LNCaP clone FGC (cell line): ENCODE measurements at regions not wholly inside any gene's neighbourhood (a gene's known extent, or its start where the extent isn't known, plus 50 kb on each side); places are given as distances from the start of the nearest gene placed in this dataset.

Experiments used
- DNase-seq: peaks from one replicate; pipeline ENCODE4 v3.0.0-alpha.2; 2011; ENCODE audit warnings: low read depth
- H3K4me3 ChIP-seq: 2 replicates; pipeline ENCODE4 v1.5.1; 2011; ENCODE audit warnings: mild to moderate bottlenecking, low read depth, low read length, control low read depth
- TF ChIP-seq, protein P1 (sequence below): IDR thresholded peaks from 2 replicates; pipeline ENCODE4 v1.5.1; 2012; ENCODE audit warnings: mild to moderate bottlenecking; ENCODE audit not compliant: control insufficient read depth, insufficient read depth; ENCODE audit errors: extremely low read depth

DNA sequence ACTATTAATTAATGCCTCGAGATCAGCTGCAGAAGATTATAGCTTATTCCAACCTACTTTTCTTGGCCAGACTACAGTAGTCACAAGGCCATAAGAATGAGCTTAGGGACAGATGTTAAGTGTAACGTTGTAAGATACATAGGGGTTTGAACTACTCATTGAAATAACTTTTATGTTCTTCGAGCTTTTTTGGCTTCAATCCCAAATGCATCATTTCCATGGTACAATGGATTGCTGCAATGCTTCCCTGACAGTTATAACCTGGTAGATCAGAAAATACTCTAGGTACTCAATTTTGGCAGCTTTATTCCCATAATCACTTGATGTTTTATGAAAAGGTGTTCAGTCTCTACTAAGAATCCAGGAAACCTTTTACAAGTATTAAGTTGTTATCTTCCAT is 2216.7 kb upstream of the PCDH20 start:
- TF ChIP-seq, protein P1, sequence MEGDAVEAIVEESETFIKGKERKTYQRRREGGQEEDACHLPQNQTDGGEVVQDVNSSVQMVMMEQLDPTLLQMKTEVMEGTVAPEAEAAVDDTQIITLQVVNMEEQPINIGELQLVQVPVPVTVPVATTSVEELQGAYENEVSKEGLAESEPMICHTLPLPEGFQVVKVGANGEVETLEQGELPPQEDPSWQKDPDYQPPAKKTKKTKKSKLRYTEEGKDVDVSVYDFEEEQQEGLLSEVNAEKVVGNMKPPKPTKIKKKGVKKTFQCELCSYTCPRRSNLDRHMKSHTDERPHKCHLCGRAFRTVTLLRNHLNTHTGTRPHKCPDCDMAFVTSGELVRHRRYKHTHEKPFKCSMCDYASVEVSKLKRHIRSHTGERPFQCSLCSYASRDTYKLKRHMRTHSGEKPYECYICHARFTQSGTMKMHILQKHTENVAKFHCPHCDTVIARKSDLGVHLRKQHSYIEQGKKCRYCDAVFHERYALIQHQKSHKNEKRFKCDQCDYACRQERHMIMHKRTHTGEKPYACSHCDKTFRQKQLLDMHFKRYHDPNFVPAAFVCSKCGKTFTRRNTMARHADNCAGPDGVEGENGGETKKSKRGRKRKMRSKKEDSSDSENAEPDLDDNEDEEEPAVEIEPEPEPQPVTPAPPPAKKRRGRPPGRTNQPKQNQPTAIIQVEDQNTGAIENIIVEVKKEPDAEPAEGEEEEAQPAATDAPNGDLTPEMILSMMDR, result no peak
- DNase-seq, result no peak
- no peak overlapping the region for H3K4me3 ChIP-seq

DNA sequence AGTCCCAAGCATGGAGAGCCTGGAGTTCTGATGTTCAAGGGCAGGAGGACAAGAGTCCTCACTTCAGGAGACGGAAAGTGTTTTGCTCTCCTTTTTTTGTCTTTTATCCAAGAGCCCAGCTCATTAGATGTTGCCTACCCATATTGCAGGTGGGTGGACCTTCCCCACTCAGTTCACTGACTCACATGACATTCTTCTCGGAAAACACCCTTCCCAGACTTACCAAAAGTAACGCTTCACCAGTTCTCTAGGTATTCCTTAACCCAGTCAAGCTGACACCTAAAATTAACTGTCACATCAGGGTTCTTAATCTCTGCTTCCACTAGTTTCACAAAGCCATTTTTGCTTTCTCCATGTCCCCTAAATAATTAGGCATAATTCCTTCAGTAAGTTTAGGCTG is 2215.4 kb upstream of the PCDH20 start:
- TF ChIP-seq, protein P1, result no peak
- DNase-seq, result no peak
- no peak overlapping the region for H3K4me3 ChIP-seq

DNA sequence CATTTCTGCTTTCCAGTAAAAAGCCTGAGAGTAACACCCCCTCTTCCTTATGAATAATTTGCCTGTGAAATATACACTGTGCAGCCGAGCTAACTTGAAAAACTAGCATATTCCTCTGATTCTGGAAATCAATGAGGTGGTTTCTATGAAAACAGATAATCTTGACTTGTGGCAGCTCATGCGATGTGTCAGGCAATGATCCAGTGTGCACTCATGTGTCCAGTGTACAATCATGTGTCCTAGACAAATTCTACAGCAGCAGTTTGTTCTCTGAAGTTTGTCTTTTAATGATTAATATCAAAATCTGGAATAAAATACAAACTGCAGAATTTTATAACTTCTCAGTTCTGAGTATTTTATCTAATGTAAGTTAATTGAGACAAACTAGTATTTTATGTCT is 2213.9 kb upstream of the PCDH20 start:
- TF ChIP-seq, protein P1, result no peak
- H3K4me3 ChIP-seq, result no peak overlapping the region
- peak; percentile 27 for DNase-seq

DNA sequence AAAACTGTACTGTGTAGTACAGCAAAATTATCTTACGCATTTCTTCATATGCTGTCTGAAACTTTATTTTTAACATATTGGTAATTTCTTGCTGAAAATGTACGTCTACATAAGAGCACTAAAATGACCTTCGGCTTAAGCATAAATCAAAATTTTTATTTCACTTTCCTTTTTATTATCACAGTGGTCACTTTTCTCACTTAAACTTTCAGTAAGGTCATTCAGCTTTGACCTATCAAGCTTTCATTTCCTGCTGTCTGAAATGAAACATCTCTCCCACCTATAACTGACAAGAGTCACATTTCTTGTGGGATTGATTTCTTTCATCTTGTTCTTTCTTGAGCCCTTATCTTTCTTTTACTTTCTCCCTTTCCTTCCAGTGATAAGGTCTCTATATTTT is 2212.7 kb upstream of the PCDH20 start:
- H3K4me3 ChIP-seq, result no peak overlapping the region
- no peak for DNase-seq
- TF ChIP-seq, protein P1, result no peak

DNA sequence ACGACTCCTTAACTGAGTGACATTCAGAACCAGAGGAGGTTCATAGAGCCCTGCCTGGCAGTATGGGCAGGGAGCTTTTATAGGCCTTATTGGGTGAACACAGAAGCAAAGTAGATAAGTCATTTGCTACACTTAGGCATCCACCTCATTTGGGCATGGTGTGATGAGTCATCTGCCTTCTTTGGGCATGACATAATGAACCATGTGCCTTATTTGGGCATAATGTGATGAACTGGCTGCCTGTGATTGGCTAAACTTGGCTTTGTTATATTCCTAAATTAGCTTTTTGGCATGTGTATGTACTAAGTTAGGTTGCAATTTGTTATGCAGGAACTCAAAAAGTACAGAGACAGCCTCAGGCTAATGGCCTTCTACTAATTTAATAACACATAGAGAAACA is 2210.2 kb upstream of the PCDH20 start:
- DNase-seq, result no peak
- TF ChIP-seq, protein P1, result no peak
- no peak overlapping the region for H3K4me3 ChIP-seq

DNA sequence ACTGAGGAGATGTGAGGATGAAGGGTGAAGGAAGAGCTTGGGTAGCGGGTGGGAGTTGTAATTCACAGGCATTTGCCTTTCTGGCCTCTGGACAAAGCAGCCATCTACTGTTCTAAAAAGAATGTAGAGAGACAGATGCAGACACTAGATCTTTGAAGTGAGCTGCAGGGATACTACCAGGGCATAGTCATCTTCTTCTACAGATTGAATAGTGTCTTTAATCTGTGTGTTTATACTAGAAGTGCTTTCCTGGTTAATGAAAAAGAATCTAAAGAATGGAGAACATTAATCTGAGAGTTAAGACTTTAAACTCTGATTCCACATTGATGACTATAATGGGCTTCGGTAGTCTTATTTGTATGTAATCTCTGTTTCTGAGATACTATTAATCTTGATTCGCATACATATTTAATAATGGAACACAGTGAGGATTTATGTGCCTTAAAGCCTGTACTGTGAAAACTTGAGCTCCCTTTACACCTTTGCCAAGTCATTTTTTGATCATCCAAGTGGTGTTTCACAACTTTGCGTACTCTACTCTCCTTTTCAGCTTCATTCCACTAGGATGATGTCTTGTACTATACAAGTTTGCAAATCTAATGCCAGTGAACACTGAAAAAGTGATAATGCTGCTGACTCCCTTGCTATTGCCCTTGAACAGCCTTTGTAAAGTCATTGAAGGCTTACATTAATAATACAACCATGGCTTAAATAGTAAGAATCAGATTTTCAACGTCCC is 2199.4 kb upstream of the PCDH20 start:
- H3K4me3 ChIP-seq, result no peak overlapping the region
- TF ChIP-seq, protein P1, result no peak
- no peak for DNase-seq

DNA sequence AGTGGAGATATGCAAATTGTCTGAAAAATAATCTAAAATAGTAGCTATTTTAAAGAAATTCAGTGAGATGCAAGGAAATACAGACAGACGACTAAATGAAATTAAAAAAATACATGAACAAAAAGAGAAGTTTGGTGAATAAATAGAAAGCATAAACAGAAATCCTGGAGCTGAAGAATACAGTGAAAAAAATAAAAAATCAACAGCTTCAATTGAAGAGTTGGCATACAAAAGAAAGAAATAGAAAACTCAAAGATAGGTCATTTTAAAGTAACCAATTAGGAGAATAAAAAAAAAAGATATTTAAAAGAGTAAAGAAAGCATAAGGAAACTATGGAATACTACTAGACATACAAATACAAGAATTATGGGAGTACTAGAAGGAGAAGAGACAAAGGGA is 2191.5 kb upstream of the PCDH20 start:
- no peak overlapping the region for H3K4me3 ChIP-seq
- TF ChIP-seq, protein P1, result no peak
- DNase-seq, result no peak
